NOMO-1 treated with dmso at 0.1 percent for 144 hours (cell line): ENCODE measurements at regions not wholly inside any gene's neighbourhood (a gene's known extent, or its start where the extent isn't known, plus 50 kb on each side); places are given as distances from the start of the nearest gene placed in this dataset.

Experiments used
- DNase-seq: peaks from one replicate; lab custom pipeline; 2025; ENCODE audit not compliant: unreplicated experiment; lab: John Stamatoyannopoulos, UW

- no peak for DNase-seq
These were observed 467.3 kb downstream of the C6orf118 start for GRCh38 chr6:164842085-164842484.

GRCh38 chr6:164838068-164838615 lies 471.3 kb downstream of the C6orf118 start:
- DNase-seq = no peak

- no peak for DNase-seq
These were observed 472.9 kb downstream of the C6orf118 start for GRCh38 chr6:164836486-164836885.

- no peak for DNase-seq
These were observed 477.0 kb downstream of the C6orf118 start for GRCh38 chr6:164832410-164832809.

- DNase-seq = no peak
These were observed 481.9 kb downstream of the C6orf118 start for GRCh38 chr6:164827537-164827936.

GRCh38 chr6:164826831-164827468 lies 482.5 kb downstream of the C6orf118 start:
- DNase-seq = no peak

- DNase-seq = no peak
These were observed 484.0 kb downstream of the C6orf118 start for GRCh38 chr6:164825386-164825785.

GRCh38 chr6:164817662-164818061 lies 491.7 kb downstream of the C6orf118 start:
- DNase-seq = no peak

GRCh38 chr6:164812706-164813105 lies 496.7 kb downstream of the C6orf118 start:
- no peak for DNase-seq

- DNase-seq = no peak
These were observed 502.3 kb downstream of the C6orf118 start for GRCh38 chr6:164807125-164807524.

- no peak for DNase-seq
These were observed 514.2 kb downstream of the C6orf118 start for GRCh38 chr6:164795056-164795815.

- no peak for DNase-seq
These were observed 516.7 kb downstream of the C6orf118 start for GRCh38 chr6:164792666-164793065.

- DNase-seq = no peak
These were observed 517.9 kb downstream of the C6orf118 start for GRCh38 chr6:164791498-164791897.

- no peak for DNase-seq
These were observed 545.6 kb downstream of the C6orf118 start for GRCh38 chr6:164763788-164764187.

- no peak for DNase-seq
These were observed 552.0 kb downstream of the C6orf118 start for GRCh38 chr6:164757451-164757850.

- no peak for DNase-seq
These were observed 552.7 kb downstream of the C6orf118 start for GRCh38 chr6:164756723-164757122.

GRCh38 chr6:164756142-164756541 lies 553.3 kb downstream of the C6orf118 start:
- no peak for DNase-seq

GRCh38 chr6:164753517-164753916 lies 555.9 kb downstream of the C6orf118 start:
- DNase-seq = no peak

GRCh38 chr6:164751395-164751794 lies 558.0 kb downstream of the C6orf118 start:
- no peak for DNase-seq

GRCh38 chr6:164750128-164750527 lies 559.3 kb downstream of the C6orf118 start:
- DNase-seq = no peak

GRCh38 chr6:164749221-164750064 lies 560.0 kb downstream of the C6orf118 start:
- no peak for DNase-seq
